ENCODE measurements at regions not wholly inside any gene's neighbourhood (a gene's known extent, or its start where the extent isn't known, plus 50 kb on each side); places are given as distances from the start of the nearest gene placed in this dataset.

- no peak for DNase-seq
Observed at GRCh38 chr13:108156749-108157148, 58.6 kb downstream of the LIG4 start.

- no peak for DNase-seq
Observed at GRCh38 chr13:108155185-108156106, 59.9 kb downstream of the LIG4 start.

DNA sequence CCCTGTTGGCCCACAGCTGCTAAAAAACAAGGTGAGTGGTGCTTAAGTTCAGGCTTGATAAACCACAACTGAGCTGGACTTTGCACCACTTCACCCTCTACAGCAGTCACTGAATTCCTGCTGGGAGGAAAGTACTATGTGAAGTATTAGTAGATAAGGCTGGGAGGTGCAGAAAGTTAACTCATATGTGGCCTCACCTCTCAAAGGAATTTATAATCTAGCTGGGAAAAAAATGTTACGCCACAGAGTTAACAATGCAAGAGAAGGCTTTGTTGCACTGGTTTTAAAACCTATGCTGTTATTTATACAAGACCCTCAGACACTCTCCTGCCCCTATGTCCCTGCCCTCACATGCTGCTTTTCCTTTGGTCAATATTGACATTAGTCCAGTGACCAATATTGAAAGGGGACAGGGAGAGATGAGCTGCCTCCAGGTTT lies 60.9 kb downstream of the LIG4 start:
- DNase-seq: no peak

DNA sequence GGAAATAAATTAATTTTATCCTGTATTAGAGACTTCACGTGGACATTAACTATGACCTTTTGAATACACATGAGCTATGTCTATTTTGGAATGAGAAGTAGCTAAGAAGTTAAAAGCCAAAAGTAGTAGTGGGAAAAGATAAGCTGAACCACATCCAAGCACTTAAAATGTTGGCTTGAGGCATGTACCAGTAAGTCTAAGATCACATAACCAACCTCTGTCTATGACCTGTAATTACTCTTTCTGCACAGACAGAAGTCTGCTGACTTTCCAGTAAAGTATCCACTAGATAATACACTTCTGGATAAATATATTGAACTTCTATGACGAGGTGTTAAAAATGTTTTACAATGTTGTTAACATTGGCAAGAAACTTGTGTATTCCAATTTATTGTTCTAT lies 68.7 kb downstream of the LIG4 start:
- DNase-seq: no peak

GRCh38 chr13:108142702-108143436 lies 72.5 kb downstream of the LIG4 start:
- DNase-seq: no peak

- no peak for DNase-seq
Observed at GRCh38 chr13:108137176-108137575, 78.2 kb downstream of the LIG4 start.

DNA sequence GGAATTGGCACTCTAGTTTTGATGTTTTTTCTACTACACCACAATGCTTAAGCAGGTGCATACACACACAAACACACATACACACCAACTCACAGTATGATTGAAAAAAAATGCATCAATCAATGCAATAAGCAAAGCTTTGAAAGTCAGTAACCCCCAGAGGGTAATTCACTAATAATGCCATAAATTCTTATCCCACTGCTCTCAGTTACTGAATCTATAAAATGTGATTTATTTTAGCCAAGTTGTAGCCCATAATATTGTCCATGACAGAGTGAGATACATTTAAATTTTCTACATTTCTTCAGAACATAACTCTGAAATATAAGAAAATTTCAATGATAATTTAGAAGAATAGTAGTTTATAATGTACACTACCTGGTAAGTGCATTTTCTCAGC lies 87.9 kb downstream of the LIG4 start:
- DNase-seq: no peak

DNA sequence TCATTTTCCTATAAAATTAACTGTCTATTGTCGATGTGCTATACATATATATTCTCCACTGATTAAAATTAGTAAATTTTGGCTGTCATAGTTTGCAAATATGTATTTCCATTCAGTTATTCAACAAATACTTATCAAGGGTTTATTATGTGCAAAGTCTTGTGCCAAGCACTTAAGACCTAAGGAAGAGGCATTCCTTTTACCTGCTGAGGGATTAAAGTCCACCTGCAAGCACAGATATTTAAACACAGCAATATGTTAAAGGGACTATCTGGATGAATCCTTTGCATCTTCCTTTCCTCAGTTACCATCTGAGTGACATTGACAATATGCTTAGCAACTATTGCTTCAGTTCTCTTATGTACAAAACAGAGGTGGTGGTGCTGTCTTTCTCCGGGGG lies 89.3 kb downstream of the LIG4 start:
- no peak for DNase-seq

- DNase-seq: no peak
Observed at GRCh38 chr13:108121406-108121805, 93.9 kb downstream of the LIG4 start.

DNA sequence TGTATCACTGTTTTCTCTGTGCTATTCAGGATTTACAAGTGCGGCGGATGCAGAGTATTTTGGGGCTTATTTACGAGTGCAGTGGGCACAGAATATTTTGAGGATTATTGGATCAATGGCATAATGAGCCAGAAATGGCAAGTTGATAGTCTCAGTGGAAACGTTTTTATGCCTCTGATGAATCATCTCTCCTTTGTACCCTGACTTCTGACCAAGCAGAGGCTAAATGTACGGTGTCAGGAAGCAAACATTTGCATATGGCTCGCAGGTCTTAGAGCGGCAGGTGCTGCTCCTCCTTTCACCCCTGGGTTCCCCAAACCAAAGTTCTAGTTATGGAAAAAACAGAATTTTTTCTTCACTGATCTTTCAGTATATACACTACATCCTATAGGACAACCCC lies 94.5 kb downstream of the LIG4 start:
- no peak for DNase-seq

- no peak for DNase-seq
Observed at GRCh38 chr13:108120302-108120701, 95.0 kb downstream of the LIG4 start.

DNA sequence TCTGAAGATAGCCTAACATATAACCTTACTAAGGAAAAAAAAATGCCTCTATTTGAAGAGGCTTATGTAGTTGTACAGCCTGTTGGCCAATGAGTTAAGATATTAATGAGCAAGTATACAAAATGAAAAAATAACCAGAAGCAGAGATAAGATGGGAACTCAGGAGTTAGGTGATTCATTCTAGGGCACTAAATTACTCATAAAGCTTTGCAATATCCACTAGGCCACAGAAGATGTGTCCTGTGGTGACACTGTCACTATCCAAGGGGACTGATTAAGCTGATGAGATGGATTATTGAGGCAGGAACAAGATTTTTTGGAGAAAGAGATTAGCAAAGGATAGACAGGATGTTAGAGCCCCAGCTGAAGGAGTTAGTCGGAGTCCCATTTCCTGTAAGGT lies 99.6 kb downstream of the LIG4 start:
- DNase-seq: no peak

- no peak for DNase-seq
Observed at GRCh38 chr13:108113407-108113806, 101.9 kb downstream of the LIG4 start.

DNA sequence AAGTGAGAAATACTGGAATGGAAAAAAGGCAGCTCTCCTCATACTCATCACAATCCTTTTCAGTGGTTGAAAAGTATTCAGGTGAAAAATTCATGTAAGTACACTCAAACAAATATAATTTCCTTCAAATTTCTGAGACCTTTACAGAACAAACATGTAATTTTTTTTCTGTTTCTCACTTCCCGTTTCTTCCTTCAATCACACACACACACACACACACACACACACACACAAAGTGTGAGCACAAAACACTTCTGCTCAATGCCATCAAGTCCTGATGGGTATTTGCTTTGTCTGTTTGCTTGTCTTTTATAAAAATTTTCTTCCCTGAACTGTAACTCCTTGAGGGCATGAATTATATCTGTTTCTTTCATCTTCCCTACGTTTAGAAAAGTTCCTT lies 110.6 kb downstream of the LIG4 start:
- DNase-seq: no peak

- no peak for DNase-seq
Observed at GRCh38 chr13:108102771-108103170, 112.6 kb downstream of the LIG4 start.

- no peak for DNase-seq
Observed at GRCh38 chr13:108096301-108096915, 118.9 kb downstream of the LIG4 start.

GRCh38 chr13:108095036-108095435 lies 120.3 kb downstream of the LIG4 start:
- no peak for DNase-seq

GRCh38 chr13:108093616-108094015 lies 121.7 kb downstream of the LIG4 start:
- no peak for DNase-seq

DNA sequence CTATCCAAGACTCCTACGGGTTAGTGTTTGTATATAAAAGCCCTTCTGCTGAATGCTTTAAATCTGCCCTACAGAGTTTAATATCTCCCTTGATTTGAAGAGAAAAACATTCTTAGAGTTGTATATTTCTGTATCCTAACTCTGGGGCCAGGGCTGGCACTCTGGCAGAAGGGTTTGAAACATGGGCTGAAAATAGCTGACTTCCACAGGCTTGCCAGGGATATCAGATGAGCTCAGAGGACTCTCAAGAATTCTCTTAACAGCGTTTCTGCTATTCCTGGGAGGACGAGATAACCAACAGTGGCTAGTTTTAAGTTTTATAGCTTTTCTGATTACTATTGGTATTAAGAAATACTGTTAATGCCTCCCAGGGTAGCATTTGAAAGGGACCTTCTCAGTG lies 127.5 kb downstream of the LIG4 start:
- no peak for DNase-seq

- DNase-seq: no peak
Observed at GRCh38 chr13:108086678-108087077, 128.7 kb downstream of the LIG4 start.

DNA sequence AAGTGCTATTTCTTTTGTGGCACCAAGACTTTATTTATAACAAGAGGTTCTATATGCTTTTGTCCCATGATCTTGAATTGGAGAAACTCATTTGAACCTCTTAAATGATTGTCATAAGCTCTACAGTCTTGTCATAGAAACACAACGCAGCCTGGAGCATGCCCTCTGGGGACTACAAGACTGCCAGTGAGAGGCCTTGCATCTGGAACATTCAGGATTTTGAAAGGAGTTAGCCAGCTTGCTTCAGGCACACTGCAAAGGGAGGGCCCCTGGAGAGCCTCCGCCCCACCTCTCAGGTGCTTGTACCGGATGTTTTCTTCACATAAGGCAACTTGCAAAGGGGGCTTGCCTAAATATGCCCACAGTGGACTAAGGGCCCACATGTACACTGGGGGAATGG lies 130.5 kb downstream of the LIG4 start:
- no peak for DNase-seq

DNA sequence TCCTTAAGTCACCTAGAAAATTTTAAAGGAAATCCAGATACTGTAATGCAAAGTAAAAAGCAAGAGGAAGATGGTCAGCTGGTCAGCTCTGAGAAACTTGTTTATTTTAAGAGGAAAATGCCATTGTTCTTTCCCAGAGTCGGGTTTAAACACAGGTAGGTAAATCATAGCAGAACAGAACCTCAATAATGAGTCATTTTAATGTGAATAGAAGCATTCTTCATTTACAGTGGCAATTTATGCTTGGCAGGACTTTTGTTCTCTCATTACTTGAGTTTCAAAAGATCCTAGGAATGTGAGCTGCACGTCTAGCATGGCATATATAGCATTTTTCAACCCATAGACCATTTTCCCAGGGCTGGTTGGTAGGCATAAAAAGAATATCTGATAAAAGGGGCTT lies 132.3 kb downstream of the LIG4 start:
- DNase-seq: no peak

DNA sequence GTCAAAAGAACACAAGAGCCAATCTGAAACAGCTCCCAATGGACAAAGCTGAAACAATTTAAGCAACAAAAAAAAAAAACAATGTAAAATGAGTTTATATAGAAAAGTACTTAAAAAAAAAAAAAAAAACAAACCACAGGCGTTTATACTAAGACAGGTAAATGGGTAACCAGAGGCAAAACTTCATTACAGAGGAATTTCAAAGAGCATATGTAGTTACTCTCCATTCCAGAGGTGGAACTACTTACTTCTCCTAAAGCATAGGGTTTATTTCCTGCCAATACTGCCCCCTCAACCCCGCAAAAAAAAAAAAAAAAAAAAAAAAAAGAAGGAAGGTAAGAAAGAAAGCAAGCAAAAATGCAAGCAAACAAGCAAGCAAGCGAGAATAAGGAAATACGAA lies 132.9 kb downstream of the LIG4 start:
- no peak for DNase-seq

GRCh38 chr13:108077284-108077683 lies 138.1 kb downstream of the LIG4 start:
- DNase-seq: no peak
